ENCODE measurements at regions not wholly inside any gene's neighbourhood (a gene's known extent, or its start where the extent isn't known, plus 50 kb on each side); places are given as distances from the start of the nearest gene placed in this dataset.

DNA sequence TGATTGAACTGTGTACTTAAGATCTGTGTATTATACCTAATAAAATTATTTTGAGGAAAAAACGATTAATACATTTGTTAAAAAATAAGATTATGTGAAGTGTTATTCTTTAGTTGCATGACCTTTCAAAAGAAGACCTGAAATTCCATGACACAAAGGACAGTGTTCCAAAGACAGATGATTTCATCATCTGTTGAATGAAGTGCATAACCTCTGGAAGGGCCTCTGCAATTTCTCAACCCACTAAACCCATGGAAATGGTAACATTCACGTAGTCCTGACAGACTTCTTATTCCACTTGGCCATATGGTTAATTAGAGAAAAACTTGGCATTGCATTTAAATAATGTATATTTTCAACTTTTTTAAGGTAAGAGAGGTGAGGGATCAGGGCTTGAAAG lies 167.2 kb upstream of the CTNND2 start:
- Mint-ChIP-seq H3K4me3 (no peak overlapping the region), H3K36me3 (ENCODE audit: low read depth) (no peaks in the 10 kb centered on the region), H3K27me3 (no peaks in the 10 kb centered on the region), H3K4me1 (ENCODE audit: low read depth) (no peaks in the 10 kb centered on the region), H3K9me3 (peaks cover 7% of the 10 kb centered on the region), H3K27ac (no peak overlapping the region)
- intact Hi-C loops (cut with micrococcal nuclease) = no loop called here

DNA sequence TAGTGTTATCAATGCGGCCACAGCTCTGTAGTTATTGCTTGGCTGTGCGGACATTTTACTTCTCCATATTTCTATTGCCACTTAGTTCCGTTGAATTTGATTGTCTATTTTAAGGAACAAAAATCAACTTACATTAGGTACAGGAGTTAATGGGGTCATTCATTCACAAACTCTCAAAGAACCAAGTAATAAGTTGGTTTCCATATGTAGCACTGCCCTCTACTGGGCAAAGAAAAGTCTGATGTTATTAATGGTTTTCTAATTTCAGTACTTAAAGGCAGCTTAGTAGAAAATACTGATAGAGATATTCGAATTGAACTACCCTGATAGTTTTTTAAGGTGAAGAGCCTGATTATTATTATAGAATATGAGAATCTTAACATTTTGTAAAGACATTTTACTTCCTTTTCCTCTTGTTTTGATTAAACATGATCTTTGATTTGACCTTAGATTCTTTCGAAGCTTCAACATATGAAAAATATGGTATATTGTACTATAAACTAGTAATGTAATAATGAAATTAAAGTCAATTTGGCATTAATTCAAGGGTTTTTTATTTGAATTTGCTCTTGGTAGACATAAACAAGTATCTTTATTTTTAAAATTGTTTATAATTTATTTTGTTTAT lies 119.5 kb upstream of the CTNND2 start:
- H3K4me3 Mint-ChIP-seq = no peak overlapping the region
- H3K36me3 Mint-ChIP-seq (ENCODE audit: low read depth) = no peaks in the 10 kb centered on the region
- peaks cover 13% of the 10 kb centered on the region for H3K9me3 Mint-ChIP-seq
- H3K27me3 Mint-ChIP-seq = no peaks in the 10 kb centered on the region
- H3K4me1 Mint-ChIP-seq (ENCODE audit: low read depth) = no peaks in the 10 kb centered on the region
- intact Hi-C loops (cut with micrococcal nuclease) = loop anchor here (10.0 kb wide), 1 partner anchor 1039 kb away; no protein-coding TSS in a partner anchor
- H3K27ac Mint-ChIP-seq = no peak overlapping the region

DNA sequence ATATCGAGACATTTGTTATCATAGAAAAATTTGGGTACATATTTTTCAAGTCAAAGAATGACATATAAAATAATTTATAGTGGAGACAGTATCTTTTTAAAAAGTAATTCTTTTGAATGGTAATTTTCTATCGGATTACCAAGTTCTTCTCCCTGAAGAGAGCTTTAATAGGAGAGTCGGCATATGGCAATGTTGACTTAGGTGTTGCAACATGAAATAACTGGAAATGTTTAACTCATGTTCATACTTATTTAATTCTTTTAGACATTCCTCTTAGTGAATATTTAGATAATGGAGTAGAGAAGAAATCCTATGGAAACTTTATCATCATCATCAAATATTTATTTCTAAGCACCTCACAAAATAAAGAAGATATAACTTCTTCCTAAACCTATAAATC lies 118.2 kb upstream of the CTNND2 start:
- Mint-ChIP-seq H3K27me3 (no peaks in the 10 kb centered on the region), H3K27ac (no peak overlapping the region), H3K4me3 (no peak overlapping the region), H3K4me1 (ENCODE audit: low read depth) (no peaks in the 10 kb centered on the region), H3K36me3 (ENCODE audit: low read depth) (no peaks in the 10 kb centered on the region), H3K9me3 (peaks cover under 1% of the 10 kb centered on the region)
- intact Hi-C loops (cut with micrococcal nuclease) = loop anchor here (10.0 kb wide), 1 partner anchor 1038 kb away; no protein-coding TSS in a partner anchor

DNA sequence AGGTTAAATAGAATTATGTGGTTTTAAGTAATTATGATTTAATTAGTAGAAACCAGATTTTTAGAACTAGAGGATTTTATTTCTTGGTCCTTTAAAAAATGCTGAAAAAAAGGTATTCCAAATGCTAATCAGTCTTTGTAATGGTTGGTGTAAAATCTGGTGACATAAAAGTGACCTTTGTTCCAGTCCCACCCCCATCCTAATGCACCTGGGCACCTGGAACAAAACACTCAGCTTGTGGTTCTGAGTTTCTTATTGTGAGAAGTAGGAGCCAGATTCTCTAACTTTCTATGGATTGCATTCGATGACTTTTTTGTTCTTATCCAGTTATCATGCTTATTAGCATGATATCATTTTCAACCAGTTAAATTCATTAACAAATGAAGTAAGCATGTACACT lies 115.1 kb upstream of the CTNND2 start:
- H3K4me1 Mint-ChIP-seq (ENCODE audit: low read depth) = no peaks in the 10 kb centered on the region
- peaks cover 2% of the 10 kb centered on the region for H3K9me3 Mint-ChIP-seq
- no peaks in the 10 kb centered on the region for H3K27me3 Mint-ChIP-seq
- no peaks in the 10 kb centered on the region for H3K36me3 Mint-ChIP-seq (ENCODE audit: low read depth)
- H3K27ac Mint-ChIP-seq = no peak overlapping the region
- intact Hi-C loops (cut with micrococcal nuclease) = no loop called here
- H3K4me3 Mint-ChIP-seq = no peak overlapping the region

DNA sequence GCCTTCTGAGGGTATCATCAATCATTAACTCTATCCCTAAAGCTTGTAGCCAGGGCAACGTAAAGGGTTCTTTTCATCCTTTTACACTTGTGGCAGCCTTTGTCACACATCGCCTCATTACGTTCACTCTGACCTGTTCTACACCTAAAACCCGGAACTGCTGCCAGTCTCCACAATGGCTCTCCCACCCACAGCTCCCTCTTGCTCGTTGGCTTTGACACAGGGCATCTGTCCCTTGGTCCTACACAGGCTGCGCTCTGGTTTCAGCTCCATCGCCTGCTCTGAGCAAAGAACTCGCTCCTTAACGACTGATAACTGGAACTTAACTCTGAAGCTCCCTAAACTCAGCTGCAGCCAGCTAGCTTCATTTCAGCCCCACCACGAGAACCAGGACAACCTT lies 112.8 kb upstream of the CTNND2 start:
- no peaks in the 10 kb centered on the region for H3K36me3 Mint-ChIP-seq (ENCODE audit: low read depth)
- H3K27me3 Mint-ChIP-seq = no peaks in the 10 kb centered on the region
- H3K4me1 Mint-ChIP-seq (ENCODE audit: low read depth) = no peaks in the 10 kb centered on the region
- H3K9me3 Mint-ChIP-seq = peaks cover 8% of the 10 kb centered on the region
- intact Hi-C loops (cut with micrococcal nuclease) = no loop called here
- no peak overlapping the region for H3K27ac Mint-ChIP-seq
- H3K4me3 Mint-ChIP-seq = no peak overlapping the region

DNA sequence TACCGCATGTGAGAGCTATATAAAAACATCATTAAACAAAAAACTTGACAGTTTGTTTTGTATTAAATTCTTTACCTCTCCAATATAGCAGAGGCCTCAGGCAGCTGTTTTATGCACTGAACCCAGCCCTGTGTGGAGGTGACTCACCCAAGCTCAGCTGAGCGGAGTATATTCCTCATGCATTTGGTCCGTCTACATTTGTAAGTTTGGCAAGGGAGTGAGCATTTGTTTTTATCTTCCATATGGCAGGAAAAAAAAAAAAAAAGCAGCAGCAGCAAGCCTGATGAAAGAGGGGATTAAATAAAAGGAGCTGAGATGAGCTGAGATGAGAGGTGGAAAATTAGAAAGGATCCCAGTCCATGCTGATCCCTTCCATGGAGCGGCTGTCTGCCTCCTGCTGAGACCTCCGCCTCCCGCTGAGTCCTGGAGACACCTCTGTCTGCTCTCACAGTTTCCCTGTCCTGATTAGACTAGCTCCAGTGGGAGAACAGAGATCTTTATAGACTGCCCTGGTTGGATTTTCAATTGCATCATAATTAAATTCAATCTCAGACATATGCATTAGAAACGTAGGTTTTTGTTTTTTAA lies 112.0 kb upstream of the CTNND2 start:
- Mint-ChIP-seq H3K4me3 (no peak overlapping the region), H3K9me3 (peaks cover 8% of the 10 kb centered on the region), H3K4me1 (ENCODE audit: low read depth) (no peaks in the 10 kb centered on the region), H3K27me3 (no peaks in the 10 kb centered on the region), H3K36me3 (ENCODE audit: low read depth) (no peaks in the 10 kb centered on the region), H3K27ac (no peak overlapping the region)
- intact Hi-C loops (cut with micrococcal nuclease) = no loop called here

DNA sequence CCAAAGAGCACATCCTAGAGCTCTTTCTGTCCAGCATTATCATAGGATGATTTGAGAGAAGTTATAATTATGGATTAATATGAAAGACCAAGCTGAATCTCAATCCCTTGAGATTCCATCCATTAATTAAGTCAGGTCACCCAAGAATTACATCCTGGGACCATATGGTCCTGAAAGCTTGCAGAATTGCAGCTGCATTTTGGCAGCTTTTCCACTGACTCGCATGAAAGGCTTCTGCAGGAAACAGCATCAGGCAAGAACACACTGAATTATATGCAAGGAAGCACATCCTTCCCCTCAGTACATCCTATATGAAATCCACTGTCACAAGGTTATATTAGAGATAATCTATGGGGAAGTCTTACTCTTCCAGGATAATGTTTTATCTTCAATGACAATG lies 109.1 kb upstream of the CTNND2 start:
- intact Hi-C loops (cut with micrococcal nuclease) = no loop called here
- no peaks in the 10 kb centered on the region for H3K4me1 Mint-ChIP-seq (ENCODE audit: low read depth)
- H3K27ac Mint-ChIP-seq = no peak overlapping the region

DNA sequence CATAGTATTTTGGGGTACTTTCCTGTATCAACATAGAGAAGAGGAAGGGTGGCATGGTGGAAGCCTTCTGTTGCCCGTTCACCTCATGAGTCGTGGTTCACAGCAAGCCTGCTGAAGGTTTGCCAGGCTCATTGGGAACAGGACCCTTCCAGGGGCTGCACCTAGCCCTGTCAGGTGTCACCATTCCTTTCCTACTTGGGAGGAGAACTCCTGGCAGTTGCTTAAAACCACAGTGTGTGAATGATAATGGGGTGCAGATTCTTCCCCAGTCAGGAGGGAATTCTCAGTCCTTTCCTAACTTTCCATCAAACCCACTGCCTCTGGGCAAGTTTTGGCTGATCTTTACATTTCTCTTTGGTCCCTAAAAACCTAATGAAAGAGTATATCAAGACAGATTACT lies 99.4 kb upstream of the CTNND2 start:
- H3K36me3 Mint-ChIP-seq (ENCODE audit: low read depth) = no peaks in the 10 kb centered on the region
- no peak overlapping the region for H3K4me3 Mint-ChIP-seq
- H3K9me3 Mint-ChIP-seq = peaks cover 19% of the 10 kb centered on the region
- no peaks in the 10 kb centered on the region for H3K27me3 Mint-ChIP-seq
- intact Hi-C loops (cut with micrococcal nuclease) = no loop called here
- no peaks in the 10 kb centered on the region for H3K4me1 Mint-ChIP-seq (ENCODE audit: low read depth)
- H3K27ac Mint-ChIP-seq = no peak overlapping the region

More for the DNA sequence above, 109.1 kb upstream of the CTNND2 start:
- Mint-ChIP-seq H3K36me3 (ENCODE audit: low read depth) (no peaks in the 10 kb centered on the region), H3K4me3 (no peak overlapping the region), H3K27me3 (no peaks in the 10 kb centered on the region), H3K9me3 (peaks cover 18% of the 10 kb centered on the region)

DNA sequence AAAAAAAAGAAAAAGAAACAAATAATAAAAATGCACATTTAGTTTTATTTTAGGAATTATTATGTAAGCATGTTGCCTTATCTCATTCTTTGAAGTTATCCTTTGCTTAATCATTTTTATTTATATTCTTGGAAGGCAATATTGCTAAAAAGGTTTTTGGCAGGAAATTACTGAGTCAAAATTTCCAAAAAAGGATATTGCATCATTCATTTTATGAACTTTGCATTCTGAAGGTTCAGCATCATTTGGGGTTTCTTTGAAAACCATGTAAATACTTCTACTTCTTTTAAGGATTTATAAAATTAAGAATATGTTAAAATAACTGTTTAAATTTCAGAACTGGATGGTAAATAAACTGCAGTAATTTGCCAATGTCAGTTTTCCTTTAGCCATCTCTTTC lies 94.2 kb upstream of the CTNND2 start:
- Mint-ChIP-seq H3K27ac (no peak overlapping the region), H3K27me3 (no peaks in the 10 kb centered on the region), H3K4me3 (no peak overlapping the region), H3K4me1 (ENCODE audit: low read depth) (no peaks in the 10 kb centered on the region), H3K36me3 (ENCODE audit: low read depth) (no peaks in the 10 kb centered on the region), H3K9me3 (peaks cover 33% of the 10 kb centered on the region)
- intact Hi-C loops (cut with micrococcal nuclease) = no loop called here

DNA sequence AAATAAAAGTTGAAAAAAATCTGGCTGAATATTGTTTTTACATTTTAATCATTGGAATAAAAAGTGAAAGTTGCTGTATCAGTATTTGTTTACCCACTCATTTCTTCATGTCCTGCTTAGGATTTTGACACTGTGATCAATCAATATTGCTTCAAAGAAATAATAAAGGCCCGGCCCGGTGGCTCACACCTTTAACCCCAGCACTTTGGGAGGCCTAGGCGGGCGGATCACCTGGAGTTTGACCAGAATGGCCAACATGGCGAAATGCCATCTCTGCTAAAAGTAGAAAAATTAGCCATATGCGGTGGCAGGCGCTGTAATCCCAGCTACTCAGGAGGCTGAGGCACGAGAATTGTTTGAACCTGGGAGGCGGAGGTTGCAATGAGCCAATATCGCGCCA lies 93.7 kb upstream of the CTNND2 start:
- Mint-ChIP-seq H3K27ac (no peak overlapping the region), H3K4me1 (ENCODE audit: low read depth) (no peaks in the 10 kb centered on the region), H3K4me3 (no peak overlapping the region), H3K9me3 (peaks cover 33% of the 10 kb centered on the region), H3K36me3 (ENCODE audit: low read depth) (no peaks in the 10 kb centered on the region), H3K27me3 (no peaks in the 10 kb centered on the region)
- intact Hi-C loops (cut with micrococcal nuclease) = no loop called here

DNA sequence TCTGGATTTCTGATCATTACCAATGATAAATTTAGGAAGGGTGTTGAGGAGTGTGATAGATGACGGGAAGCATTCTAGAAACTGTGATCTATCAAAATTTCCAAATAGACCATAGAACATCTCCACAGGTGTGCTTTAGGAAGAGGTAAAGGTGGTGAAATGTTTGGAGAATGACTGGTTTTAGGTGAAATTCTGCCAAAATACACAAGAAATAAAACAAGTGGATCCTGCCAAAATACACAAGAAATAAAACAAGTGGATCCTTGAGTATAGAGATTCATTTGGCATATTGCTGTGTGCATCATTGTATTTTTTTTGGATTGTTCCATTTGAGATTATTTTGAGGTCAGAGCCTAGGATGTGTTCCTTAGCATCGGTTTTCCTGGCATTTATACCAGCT lies 88.3 kb upstream of the CTNND2 start:
- intact Hi-C loops (cut with micrococcal nuclease) = no loop called here
- Mint-ChIP-seq H3K9me3 (peaks cover 32% of the 10 kb centered on the region), H3K4me3 (no peak overlapping the region), H3K36me3 (ENCODE audit: low read depth) (no peaks in the 10 kb centered on the region), H3K27me3 (no peaks in the 10 kb centered on the region), H3K27ac (no peak overlapping the region), H3K4me1 (ENCODE audit: low read depth) (no peaks in the 10 kb centered on the region)

DNA sequence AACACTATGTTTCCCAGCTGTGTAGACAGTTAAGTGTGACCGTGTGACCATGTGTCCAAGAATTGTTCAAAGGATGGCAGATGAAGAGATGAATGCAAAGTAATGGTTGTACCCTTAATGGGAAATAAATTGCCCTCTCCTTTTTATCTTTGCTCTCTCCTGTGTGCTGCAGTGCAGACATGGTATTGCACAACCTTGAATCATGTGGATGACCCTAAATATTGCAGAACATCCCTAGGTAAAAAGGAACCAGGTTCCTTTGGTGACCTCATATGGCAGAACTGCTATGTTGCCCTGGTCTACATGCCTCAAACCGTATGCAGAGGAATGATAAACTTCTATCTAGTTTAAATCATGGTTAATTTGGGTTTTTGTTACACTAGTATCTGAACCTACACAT lies 81.7 kb upstream of the CTNND2 start:
- Mint-ChIP-seq H3K36me3 (ENCODE audit: low read depth) (no peaks in the 10 kb centered on the region), H3K27ac (no peak overlapping the region), H3K4me1 (ENCODE audit: low read depth) (no peaks in the 10 kb centered on the region), H3K4me3 (no peak overlapping the region), H3K27me3 (no peaks in the 10 kb centered on the region), H3K9me3 (peaks cover 8% of the 10 kb centered on the region)
- intact Hi-C loops (cut with micrococcal nuclease) = no loop called here

DNA sequence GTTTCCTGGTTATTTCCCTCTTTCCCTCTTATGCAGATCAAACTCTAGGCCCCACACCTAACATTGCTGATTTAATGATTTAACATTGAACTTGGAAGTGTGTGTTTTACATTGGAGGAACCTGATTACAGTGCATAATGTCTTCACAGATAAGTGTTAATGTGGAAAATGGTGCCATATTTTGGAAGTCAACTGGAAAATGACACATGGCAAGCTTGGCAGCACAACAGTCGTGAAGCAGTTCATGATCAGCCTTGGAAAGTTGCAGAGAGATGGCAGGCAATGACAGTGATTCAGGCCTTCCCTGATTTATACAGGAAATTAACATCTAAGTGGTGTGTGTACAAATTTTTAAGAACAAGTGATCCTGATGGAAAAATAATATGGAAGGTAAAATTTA lies 80.0 kb upstream of the CTNND2 start:
- H3K36me3 Mint-ChIP-seq (ENCODE audit: low read depth) = no peaks in the 10 kb centered on the region
- no peak overlapping the region for H3K4me3 Mint-ChIP-seq
- no peaks in the 10 kb centered on the region for H3K4me1 Mint-ChIP-seq (ENCODE audit: low read depth)
- H3K27me3 Mint-ChIP-seq = no peaks in the 10 kb centered on the region
- peaks cover 8% of the 10 kb centered on the region for H3K9me3 Mint-ChIP-seq
- intact Hi-C loops (cut with micrococcal nuclease) = no loop called here
- no peak overlapping the region for H3K27ac Mint-ChIP-seq

DNA sequence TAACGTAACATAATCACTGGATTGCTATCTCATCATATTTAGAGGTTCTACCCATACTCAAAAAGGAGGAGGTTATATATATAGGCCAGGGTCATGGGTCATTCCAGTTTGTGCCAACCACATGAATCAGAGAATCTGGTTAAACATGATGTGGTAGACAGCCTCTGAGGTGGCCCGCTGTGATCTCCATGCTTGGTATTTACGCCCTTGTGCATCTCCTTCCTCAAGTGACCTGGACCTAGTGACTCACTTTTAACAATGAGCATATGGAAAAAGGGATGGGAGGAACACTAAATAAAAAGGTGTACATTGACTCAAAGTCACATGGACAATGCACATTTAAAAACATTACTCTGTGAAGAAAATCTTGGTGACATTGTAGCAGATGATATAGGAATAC lies 77.7 kb upstream of the CTNND2 start:
- Mint-ChIP-seq H3K36me3 (ENCODE audit: low read depth) (no peaks in the 10 kb centered on the region), H3K4me1 (ENCODE audit: low read depth) (no peaks in the 10 kb centered on the region), H3K27me3 (no peaks in the 10 kb centered on the region), H3K27ac (no peak overlapping the region), H3K4me3 (no peak overlapping the region), H3K9me3 (peaks cover 8% of the 10 kb centered on the region)
- intact Hi-C loops (cut with micrococcal nuclease) = no loop called here

DNA sequence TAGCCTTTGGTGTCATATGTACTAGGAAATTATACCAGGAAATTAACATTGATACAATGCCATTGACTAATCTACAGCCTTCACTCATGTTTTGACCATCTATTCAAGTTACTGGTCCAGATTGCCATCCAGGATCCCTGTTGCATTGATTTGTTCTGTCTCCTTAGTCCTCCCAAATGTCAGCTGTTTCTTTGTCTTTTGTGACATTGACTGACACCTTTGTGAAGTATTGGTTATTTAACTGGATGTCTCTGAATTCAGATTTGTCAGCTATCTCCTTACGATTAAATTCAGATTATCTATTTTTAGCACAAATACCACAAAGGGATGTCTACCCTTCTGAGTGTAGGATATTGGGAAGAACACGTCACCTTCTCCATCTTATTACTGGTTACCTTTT lies 73.7 kb upstream of the CTNND2 start:
- H3K27ac Mint-ChIP-seq = no peak overlapping the region
- no peak overlapping the region for H3K4me3 Mint-ChIP-seq
- H3K36me3 Mint-ChIP-seq (ENCODE audit: low read depth) = no peaks in the 10 kb centered on the region
- H3K4me1 Mint-ChIP-seq (ENCODE audit: low read depth) = no peaks in the 10 kb centered on the region
- peaks cover 8% of the 10 kb centered on the region for H3K9me3 Mint-ChIP-seq
- intact Hi-C loops (cut with micrococcal nuclease) = no loop called here
- H3K27me3 Mint-ChIP-seq = no peaks in the 10 kb centered on the region
